Suprapubic skin (tissue), 4 donors: ENCODE measurements at regions not wholly inside any gene's neighbourhood (a gene's known extent, or its start where the extent isn't known, plus 50 kb on each side); places are given as distances from the start of the nearest gene placed in this dataset.

Experiments
- EP300 ChIP-seq: sonication (generic); formaldehyde crosslinking; IDR thresholded peaks from one replicate; pipeline ENCODE4 v1.6.1; 2017; ENCODE audit warnings: antibody characterized with exemption
- POLR2A ChIP-seq, 2 donors: fragments of 450-650 bp; IDR thresholded peaks; one replicate each; pipeline ENCODE4 v1.6.1; 2017; ENCODE audit warnings: antibody characterized with exemption in 2 of 2, mild to moderate bottlenecking in 2 of 2, moderate library complexity in 2 of 2
- POLR2AphosphoS5 ChIP-seq, 3 donors: sonication (generic); formaldehyde crosslinking; IDR thresholded peaks; one replicate each; pipeline ENCODE4 v1.6.1; 2017; ENCODE audit warnings: antibody characterized with exemption in 3 of 3
- TF ChIP-seq, protein P1 (sequence below), 2 donors: fragments of 200-600 bp in 1 of 2; fragments of 450-650 bp in 1 of 2; sonication (generic) in 1 of 2; IDR thresholded peaks; one replicate each; pipeline ENCODE4 v1.5.1; 2016 to 2019; ENCODE audit warnings: antibody characterized with exemption in 2 of 2, mild to moderate bottlenecking in 1 of 2, moderate library complexity in 1 of 2

DNA sequence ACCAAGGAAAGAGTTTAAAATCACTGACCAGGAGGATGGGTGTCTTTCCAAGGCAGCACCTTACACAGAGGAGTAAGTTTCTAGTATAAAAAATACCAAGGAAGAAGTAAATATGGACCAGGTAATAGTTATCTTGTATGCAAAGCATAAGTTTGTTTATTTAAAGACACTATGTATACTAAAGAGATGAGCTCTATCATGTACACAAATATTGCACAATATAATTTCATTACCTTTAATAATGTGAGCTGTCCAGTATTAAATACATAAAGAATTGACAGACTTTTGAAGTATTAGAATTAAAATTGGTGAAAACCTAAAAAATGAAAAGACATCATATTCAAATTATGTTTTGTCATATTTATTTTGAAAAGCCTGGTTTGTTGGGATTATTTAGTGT, 322.0 kb upstream of the MIR17HG start:
- TF ChIP-seq POLR2A (IDR thresholded peaks at IDR 0.05) (no peak), EP300 (no peak), POLR2AphosphoS5 (IDR thresholded peaks at IDR 0.05) (no peak)
- TF ChIP-seq, protein P1, sequence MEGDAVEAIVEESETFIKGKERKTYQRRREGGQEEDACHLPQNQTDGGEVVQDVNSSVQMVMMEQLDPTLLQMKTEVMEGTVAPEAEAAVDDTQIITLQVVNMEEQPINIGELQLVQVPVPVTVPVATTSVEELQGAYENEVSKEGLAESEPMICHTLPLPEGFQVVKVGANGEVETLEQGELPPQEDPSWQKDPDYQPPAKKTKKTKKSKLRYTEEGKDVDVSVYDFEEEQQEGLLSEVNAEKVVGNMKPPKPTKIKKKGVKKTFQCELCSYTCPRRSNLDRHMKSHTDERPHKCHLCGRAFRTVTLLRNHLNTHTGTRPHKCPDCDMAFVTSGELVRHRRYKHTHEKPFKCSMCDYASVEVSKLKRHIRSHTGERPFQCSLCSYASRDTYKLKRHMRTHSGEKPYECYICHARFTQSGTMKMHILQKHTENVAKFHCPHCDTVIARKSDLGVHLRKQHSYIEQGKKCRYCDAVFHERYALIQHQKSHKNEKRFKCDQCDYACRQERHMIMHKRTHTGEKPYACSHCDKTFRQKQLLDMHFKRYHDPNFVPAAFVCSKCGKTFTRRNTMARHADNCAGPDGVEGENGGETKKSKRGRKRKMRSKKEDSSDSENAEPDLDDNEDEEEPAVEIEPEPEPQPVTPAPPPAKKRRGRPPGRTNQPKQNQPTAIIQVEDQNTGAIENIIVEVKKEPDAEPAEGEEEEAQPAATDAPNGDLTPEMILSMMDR (IDR thresholded peaks at IDR 0.05) = no peak
